ENCODE measurements at regions not wholly inside any gene's neighbourhood (a gene's known extent, or its start where the extent isn't known, plus 50 kb on each side); places are given as distances from the start of the nearest gene placed in this dataset.

GRCh38 chr19:32061315-32061714 lies 284.1 kb upstream of the ZNF507 start:
- H3K4me3 ChIP-seq: no peak overlapping the region
- intact Hi-C loops (cut with DNase I): no loop called here
- H3K27me3 ChIP-seq: no peaks in the 10 kb centered on the region
- TF ChIP-seq, protein P1, sequence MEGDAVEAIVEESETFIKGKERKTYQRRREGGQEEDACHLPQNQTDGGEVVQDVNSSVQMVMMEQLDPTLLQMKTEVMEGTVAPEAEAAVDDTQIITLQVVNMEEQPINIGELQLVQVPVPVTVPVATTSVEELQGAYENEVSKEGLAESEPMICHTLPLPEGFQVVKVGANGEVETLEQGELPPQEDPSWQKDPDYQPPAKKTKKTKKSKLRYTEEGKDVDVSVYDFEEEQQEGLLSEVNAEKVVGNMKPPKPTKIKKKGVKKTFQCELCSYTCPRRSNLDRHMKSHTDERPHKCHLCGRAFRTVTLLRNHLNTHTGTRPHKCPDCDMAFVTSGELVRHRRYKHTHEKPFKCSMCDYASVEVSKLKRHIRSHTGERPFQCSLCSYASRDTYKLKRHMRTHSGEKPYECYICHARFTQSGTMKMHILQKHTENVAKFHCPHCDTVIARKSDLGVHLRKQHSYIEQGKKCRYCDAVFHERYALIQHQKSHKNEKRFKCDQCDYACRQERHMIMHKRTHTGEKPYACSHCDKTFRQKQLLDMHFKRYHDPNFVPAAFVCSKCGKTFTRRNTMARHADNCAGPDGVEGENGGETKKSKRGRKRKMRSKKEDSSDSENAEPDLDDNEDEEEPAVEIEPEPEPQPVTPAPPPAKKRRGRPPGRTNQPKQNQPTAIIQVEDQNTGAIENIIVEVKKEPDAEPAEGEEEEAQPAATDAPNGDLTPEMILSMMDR (IDR thresholded peaks at IDR 0.05): no peak
- no peaks in the 10 kb centered on the region for H3K36me3 ChIP-seq
- H3K27ac ChIP-seq: no peak overlapping the region
- no peak for ATAC-seq
- H3K9me3 ChIP-seq: no peaks in the 10 kb centered on the region
- no peaks in the 10 kb centered on the region for H3K4me1 ChIP-seq
- no peak for DNase-seq

DNA sequence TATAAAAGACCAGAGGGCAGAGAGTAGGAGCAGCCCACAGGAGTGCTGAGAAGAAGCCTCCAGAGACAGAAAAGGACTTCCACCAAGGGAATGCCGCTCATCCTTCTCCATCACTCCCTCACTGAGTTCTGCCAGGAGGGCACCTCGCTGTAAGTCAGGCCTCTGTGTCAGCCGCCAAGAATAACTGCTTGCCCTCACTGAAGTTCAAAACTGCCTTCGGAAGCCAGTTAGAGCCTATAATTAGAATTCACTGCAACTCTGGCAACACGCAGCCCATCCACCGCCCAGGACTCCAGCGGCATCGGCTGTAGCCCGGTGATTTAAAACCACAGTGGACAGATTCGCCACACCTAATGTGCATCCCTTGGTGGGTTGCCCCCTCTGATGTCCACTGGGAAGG lies 281.8 kb upstream of the ZNF507 start:
- Histone ChIP-seq H3K4me1 (no peaks in the 10 kb centered on the region), H3K27ac (no peak overlapping the region), H3K4me3 (no peak overlapping the region), H3K9me3 (no peaks in the 10 kb centered on the region), H3K27me3 (no peaks in the 10 kb centered on the region), H3K36me3 (no peaks in the 10 kb centered on the region)
- intact Hi-C loops (cut with DNase I): no loop called here
- DNase-seq (no peak), ATAC-seq (no peak)
- TF ChIP-seq, protein P1 (IDR thresholded peaks at IDR 0.05): no peak

DNA sequence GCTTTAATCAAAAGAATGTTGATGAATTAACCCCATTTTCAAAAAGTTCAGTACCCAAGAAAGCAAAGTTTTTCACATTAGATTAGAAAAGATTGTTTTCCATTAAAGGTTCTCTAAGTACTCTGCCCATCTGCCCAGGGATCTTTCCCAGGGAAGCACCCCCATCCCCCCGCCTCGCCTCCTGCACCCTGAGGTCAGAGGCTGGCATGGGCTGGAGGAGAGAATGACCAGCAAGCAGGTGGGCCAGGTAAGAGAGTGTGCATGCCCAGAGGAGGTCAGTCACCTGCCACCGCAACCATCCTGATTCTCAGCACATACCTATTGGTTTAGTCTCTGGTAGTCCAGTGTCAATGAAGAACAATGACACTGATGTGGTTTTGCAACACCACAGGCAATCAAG lies 279.4 kb upstream of the ZNF507 start:
- Histone ChIP-seq H3K4me3 (no peak overlapping the region), H3K4me1 (no peaks in the 10 kb centered on the region), H3K36me3 (no peaks in the 10 kb centered on the region), H3K27me3 (no peaks in the 10 kb centered on the region), H3K9me3 (no peaks in the 10 kb centered on the region), H3K27ac (no peak overlapping the region)
- intact Hi-C loops (cut with DNase I): no loop called here
- ATAC-seq (no peak), DNase-seq (no peak)
- TF ChIP-seq, protein P1 (IDR thresholded peaks at IDR 0.05): no peak

GRCh38 chr19:32067685-32068084 lies 277.7 kb upstream of the ZNF507 start:
- DNase-seq (no peak), ATAC-seq (no peak)
- Histone ChIP-seq H3K27ac (no peak overlapping the region), H3K4me1 (no peaks in the 10 kb centered on the region), H3K36me3 (no peaks in the 10 kb centered on the region), H3K4me3 (no peak overlapping the region), H3K27me3 (no peaks in the 10 kb centered on the region), H3K9me3 (no peaks in the 10 kb centered on the region)
- TF ChIP-seq, protein P1 (IDR thresholded peaks at IDR 0.05): no peak
- intact Hi-C loops (cut with DNase I): no loop called here

- TF ChIP-seq, protein P1 (IDR thresholded peaks at IDR 0.05): no peak
- no peak overlapping the region for H3K4me3 ChIP-seq
- DNase-seq: no peak
- no peaks in the 10 kb centered on the region for H3K36me3 ChIP-seq
- ATAC-seq: no peak
- intact Hi-C loops (cut with DNase I): no loop called here
- no peaks in the 10 kb centered on the region for H3K27me3 ChIP-seq
- no peaks in the 10 kb centered on the region for H3K4me1 ChIP-seq
- H3K9me3 ChIP-seq: no peaks in the 10 kb centered on the region
- H3K27ac ChIP-seq: no peak overlapping the region
Observed at GRCh38 chr19:32068793-32069192, 276.6 kb upstream of the ZNF507 start.
